HG02840 (cell line): ENCODE measurements at regions not wholly inside any gene's neighbourhood (a gene's known extent, or its start where the extent isn't known, plus 50 kb on each side); places are given as distances from the start of the nearest gene placed in this dataset.

ENCODE experiments used
- ATAC-seq: cut with Tn5 transposase; IDR thresholded peaks from one replicate; pipeline ENCODE4 v1.9.1; 2021; ENCODE audit warnings: mild to moderate bottlenecking, moderate library complexity, moderate number of reproducible peaks; ENCODE audit not compliant: unreplicated experiment, low FRiP score

DNA sequence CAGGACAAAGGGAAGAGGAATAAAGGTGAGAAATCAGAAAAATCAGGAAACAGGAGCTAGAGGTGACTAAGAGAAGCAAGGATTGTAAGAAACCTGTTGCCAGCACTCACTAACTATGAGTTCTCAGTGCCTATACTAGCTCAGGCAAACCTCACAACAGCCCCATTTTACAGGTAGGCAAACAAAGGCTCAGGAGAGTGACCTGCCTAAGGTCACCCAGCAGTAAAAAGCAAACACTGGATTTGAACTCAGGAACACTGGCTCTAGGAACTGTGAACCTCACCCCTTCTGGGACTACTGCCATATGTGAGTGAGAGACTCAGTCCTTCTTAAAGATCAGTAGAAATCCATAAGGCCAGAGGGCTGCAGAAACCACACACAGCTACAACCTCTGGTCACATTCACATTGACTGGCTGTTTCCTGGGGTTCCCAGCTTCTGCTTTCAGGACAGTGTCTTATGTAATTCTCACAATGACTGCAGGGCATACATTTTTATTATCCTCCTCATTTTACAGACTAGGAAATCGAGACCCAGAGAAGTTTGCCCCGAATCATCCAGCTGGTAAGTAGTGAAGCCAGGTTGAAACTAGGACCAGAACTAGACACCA lies 80.7 kb upstream of the MAFB start:
- ATAC-seq: no peak

DNA sequence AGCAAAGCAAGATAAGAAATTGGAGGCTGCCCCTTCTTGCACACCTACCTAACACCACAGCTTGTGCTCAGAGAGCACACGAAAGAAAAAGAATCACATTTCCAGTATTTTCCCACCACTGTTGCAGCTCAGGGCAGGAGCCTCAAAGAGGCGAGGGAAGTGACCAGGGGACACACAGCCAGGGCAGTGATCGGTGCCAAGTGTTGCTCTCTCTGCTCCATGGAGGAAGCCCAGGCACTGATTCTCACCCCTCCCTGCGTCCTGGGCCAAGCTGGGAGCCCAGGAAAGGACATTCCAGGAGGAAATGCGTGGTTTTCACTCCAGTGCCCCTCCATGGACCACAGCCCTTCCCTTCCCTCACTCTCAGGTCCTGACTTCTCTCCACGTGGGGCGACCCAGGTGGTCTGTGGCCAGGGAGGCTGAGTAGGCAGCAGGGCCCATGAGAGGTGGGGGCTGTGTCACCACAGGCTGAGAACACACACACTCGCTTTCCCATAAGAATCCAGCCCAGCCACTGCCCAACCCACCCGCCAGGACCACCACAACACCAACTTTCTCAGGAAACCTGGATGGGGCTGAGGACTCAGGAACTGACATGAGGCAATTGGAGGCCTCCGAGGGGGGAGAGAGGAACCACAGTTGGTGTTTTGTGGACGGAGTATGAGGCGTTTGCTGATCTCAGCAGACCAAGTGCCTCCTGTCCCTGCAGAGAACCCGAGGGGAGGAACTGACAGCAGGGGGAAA lies 81.7 kb upstream of the MAFB start:
- no peak for ATAC-seq

DNA sequence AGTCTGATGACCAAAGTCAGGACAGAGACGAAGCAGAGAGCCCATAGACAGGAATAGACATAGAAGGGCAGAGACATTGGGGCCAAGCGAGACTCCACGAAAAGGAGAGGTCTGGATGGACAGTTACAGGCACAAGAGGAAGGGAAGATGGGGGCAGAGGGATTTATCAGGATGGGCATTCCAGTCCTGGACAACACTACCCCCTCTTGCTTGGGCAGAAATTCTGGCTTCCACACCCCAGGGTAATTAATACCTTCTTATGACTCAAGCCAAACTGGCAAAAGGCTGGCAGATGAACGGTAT lies 82.2 kb upstream of the MAFB start:
- ATAC-seq: no peak

DNA sequence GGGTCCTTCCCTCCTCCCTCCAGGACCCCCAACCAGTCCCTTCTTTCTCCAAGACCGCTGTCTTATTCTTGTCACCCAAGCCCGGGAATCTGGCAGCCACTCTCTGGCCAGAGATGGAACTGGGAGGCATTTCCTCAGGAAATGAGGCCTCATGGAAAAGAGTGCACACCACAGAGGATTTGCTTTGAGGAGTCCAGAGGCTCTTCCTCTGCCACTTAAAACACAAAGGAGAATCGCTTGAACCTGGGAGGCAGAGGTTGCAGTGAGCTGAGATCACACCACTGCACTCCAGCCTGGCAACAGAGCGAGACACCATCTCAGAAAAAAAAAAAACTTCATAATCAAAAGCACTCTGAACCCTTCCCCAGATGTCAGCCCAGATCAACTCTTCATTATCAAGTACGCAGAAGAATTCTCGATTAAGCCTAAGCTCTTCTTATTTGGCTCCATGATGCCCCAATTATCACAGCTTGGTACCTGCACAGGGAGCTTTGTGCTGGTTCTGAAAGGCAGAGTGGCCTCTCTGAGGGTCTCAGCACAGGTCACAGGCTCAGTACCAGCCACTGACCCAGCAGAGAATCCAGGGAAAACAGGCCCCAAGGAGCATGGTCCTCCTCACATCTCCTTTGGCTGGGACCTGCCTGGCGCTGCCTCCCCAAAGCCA lies 82.9 kb upstream of the MAFB start:
- no peak for ATAC-seq

DNA sequence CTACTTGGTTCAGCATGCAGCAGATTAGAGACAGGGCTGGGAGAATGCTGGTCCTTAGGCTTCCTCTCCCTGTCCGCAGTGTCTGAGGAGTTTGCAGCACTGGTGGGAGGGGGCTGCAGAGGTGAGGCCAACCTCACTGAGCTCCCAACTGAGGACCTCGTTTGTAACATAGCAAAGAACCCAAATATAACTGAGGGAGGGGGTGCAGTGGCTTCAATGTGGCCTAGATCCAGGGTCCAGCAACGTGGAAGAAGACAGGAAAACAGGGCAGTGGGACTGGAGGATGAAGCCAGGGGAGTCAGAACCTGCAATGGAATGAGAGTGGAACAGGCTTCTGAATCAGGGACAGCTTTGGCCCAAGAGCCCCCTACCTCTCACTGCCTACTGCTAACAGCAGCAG lies 84.3 kb upstream of the MAFB start:
- no peak for ATAC-seq

DNA sequence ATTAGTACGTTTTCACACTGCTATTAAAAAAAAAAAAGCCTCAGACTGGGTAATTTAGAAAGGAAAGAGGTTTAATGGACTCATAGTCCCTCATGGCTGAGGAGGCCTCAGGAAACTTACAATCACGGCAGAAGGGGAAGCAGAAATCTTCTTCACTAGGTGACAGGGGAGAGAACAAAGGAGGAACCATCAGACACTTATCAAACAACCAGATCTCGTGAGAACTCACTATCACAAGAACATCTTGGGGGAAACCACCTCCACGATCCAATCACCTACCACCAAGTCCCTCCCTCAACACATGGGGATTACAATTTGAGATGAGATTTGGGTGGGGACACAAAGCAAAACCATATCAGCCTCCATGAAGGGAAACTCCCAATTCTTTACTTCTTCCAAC lies 85.2 kb upstream of the MAFB start:
- no peak for ATAC-seq

DNA sequence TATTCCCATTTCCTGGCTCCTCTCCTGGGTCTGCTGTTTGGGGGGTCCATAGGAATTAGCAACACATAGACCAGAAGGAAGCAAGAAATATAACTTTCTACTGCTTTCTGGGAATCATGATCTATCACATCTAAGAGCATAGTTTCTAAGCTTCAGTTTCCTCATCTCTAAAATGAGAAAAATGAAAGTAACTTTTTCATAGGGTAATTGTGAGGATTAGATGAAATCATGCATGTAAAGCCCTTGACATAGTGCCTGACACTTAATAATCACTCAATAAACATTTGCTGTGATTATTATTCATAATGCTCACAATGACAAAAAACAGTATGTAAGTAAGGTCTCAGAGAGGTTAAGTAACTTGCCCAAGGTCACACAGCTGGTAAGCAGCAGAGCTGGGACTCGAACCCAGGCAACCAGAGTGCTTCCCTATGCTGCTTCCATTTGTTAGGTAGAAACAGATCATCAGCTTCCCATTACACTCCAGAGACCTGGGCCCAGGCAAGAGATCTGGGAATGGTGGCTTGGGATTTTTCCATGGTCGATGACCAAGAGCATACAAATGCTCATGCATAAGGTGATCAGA lies 86.6 kb upstream of the MAFB start:
- ATAC-seq: no peak

DNA sequence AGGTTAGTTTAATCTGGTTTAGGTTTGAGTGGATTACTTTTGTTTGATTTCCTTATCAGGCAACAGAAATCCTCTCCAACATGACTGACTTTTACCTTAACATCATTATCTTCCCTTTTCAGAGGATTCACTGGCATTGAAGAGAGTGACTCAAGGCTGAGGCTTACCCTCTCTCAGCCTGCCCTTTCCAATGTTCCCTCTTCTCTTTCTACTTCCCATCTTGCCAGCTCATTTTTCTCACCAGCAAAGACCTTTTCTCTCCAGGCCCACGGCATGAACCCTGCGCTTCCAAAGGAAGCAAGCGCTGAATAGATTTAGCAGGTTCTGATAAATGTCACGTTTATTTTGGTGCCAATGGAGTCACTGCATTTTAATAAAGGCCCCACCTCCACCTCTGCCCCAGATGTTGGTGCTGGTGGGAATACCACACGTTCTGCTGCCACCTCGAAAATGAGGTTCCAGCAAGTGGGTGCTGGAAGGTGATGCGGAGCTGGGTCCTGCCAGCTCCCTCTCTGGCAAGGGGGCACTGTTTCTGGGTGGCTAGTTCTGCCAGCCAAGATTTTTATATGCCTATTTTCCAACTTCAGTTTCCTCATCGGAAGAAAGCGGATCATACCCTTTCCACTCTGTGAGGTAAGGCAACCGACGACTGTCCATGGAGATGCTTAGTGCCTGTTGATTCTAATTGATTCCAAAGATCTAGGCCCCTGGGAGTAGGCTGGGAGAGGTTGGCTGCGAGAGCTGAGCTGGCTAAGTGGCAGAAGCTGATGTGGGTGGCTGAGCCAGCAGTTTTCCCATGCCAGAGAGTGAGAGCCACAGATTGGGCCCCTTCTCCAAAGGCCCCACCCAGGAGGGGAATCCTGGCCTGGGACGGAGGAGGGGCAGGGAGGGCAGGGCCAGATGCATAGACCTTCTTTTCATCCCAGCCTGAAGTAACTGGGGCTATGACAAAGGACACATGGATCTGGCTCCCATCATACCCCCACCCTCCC lies 87.7 kb upstream of the MAFB start:
- no peak for ATAC-seq

DNA sequence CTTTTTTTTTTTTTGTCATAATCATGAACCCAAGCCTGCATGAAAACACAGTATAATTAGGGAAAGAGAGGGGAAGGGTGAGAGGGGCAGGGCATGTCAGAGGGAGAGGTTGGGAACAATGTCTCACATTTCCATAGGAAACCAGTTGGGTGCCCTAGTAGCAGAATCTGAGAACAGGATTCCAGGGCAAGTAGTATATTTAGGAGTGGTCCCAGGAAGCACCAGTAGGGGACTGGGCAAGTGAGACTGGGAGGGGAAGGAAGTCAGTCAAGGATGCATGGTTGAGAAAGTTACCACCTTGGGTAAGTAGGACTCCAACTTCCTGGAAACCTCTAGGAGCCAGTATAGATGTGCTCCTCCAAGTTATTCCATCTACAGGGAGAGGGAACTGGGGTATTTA lies 88.6 kb upstream of the MAFB start:
- no peak for ATAC-seq

DNA sequence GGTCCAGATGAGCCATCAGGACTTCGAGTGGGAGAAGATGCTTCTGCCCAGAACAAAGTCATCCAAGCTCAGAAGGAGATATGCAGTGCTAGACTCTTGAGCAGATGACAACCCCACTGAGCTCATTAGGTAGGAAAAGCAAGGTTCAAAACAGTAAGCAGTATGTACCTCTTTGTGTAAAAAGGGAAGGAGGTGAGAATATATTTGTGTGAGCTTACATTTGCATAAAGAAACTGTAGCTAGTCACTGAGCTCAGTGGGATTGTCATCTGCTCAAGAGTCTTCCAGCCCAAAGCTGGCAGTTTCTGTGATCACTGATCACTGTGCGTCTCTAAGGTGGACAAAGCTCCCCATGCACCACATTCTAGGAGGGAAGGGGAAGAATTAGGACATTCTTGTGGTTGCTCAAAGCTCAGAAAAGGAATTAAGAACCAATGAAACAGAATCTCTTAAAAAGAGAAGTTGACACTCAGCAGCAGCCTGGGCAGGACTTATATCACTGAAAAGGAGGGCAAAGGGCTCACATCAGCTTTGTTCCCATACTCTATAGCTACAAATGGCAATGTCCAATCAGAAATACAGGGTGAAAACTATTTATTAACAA lies 90.0 kb upstream of the MAFB start:
- ATAC-seq: no peak

DNA sequence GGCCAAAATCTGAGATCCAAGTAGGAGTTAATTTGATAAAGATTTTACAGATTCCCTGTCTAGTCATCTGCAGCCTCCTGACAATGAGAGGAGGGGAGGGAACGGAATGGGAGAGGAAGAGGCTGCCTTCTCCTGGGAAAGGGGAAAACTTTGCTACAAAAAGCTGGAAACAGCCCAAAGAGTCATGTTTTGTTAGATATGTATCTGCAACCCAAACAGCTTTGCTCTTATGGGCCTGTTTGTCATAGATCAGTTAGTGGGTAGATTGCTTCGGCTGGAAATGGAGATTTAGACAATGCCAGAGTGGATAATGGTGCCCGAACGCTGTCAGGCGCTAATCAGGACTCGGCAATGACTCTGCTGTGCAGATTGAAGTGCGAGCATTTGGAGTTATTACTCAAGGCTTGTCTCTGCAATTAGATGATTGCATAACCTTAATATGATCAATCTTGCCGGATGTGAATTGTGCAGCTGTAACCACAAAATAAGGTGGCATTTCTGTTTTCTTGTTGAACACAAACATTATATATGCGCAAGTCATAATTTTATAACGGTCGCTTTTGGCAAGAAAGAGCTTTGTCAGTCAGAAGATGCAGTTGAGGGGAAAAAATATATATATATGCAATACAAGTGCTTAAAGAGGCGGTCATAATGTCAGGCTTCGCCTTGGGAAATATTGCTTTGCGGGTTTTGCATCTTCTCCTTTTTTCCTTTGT lies 92.4 kb upstream of the MAFB start:
- ATAC-seq: no peak

DNA sequence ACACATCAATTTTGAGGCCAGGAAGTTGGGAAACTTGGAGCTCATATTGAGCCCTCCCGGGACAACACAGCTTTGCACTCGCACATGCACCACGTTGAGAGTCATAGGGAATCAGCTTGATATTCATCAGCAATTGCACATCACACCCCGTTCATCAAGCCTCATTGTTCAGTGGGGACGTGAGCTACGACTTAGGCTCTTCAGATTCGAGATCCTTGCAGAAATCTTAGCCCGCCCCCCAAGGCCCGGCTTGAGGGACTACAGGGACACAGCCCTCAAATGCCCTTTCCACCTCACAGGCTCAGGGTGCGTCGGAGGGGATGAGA lies 93.0 kb upstream of the MAFB start:
- no peak for ATAC-seq

DNA sequence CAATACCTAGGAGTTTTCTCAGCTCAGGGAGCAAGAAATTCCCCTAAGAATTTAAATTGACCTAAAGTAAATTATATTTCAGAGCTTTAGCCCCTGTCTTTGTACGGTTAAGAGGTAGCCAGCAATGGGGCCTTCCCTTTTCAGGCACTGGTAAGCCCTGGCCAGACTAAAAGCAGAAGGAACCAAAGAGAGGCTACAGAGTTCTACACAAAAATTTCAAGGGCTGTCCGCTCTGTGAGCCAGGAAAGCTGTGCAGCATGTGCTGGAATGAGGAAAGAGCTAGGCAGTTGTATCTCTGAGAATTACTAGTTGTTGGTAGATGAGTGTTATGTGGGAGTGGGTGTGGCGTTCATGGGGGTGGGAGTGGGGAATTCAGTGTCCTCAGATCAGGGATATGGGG lies 96.3 kb upstream of the MAFB start:
- ATAC-seq: no peak

DNA sequence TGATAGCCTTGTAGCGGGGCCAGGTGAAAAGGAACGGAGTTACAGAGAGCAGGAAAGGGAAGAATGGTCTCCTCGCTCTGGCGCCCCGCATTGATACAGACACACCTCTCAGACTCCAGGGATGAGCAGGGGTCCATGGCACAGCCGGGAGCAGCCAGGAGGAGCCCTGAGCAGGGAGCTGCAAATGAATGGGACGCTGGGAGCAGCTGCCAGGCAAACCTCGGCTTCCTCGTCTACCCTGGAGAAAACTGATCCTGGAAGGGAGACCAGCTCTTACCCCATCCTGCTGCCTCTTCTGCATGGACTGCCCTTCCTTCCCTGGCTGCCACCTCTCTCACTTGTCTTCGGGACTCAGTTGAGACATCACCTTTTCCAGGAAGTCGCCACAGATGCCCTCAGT lies 97.3 kb upstream of the MAFB start:
- ATAC-seq: no peak

DNA sequence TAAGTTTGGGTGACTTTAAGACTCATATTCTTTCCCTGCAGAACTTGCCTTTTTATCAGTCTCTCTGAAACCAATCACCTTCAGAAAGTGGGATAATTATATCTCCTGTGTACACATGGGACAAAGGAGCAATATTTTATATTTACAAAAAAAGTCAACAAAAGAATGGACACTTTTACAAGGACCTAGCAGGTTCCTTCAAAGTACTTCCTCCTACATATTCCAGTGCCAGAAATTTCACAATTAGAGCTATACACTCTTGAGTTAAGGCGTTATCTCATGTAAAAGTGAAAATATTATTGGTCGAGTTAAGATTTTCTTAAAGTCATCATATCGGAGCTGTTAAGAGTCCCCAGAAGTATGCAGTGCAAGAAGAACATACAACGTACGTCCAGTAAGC lies 98.9 kb upstream of the MAFB start:
- no peak for ATAC-seq

DNA sequence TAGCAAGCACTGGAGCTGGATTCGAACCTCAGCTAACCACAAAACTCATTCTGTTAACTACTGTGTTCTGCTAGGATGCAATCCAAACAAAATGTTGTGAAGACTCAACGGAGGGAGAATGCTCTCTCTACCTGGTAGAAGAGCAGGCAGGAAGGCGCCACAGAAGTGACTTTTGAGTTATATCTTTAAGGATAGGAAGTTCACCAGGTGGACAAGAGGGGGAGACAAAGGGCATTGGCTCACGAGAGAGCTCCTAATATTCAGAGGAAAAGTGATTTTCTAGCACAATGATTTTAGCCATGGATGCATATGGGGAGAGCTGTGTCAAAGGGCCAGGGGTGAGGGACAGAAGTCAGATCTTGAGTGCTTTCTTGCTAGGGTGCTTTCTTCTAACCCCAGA lies 108.4 kb upstream of the MAFB start:
- ATAC-seq: no peak

DNA sequence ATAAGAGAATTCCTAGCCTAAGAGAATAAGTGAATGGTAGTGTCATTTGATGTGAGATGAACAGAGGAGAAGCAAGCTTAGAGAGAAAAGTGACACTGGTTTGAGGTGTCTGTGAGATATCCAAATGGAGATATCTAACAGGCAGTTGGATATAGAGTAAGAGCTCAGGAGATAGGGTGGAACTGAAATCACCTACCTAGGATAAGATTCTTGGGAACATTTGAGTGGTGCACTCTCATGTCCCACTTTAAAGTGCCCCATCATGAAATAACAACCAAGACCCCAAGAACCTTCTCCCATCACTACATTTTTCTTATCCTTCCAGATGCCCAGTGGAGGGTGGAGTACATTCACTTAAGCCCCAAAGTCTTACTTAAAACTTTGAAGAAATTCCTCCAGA lies 109.0 kb upstream of the MAFB start:
- no peak for ATAC-seq

DNA sequence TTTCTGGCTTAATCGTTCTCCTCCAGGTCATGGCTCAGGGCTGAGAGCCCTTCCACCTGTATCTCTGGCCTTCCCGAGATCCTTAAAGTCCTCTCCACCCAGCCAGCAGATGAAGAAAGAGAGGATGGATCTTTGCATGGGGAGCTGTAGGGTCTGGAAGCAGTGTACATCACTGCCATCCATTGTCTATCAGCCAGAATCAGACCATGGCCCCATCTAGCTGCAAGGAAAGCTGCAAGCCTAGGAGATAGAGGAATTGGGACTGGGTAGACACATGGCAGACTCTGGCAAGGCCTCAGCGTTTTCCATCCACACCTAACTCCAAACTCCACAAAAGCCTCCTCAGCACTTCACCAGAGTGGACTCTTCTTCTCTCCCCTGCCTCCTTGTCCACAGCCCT lies 113.8 kb upstream of the MAFB start:
- no peak for ATAC-seq

DNA sequence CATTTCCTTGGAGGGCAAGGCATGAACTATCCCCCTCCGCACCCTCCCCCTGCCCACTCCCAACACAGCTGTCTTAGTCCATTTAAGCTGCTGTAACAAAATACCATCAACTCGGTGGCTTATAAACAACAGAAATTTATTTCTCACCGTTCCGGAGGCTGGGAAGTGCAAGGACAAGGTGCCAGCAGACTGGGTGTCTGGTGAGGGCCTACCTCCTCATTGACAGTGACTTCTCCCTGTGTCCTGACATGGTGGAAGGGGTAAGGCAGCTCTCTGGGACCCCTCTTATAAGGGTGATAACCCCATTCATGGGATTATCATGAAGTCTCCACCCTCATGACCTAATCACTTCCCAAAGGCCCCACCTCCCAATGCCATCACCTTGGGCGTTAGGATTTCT lies 114.3 kb upstream of the MAFB start:
- ATAC-seq: no peak

DNA sequence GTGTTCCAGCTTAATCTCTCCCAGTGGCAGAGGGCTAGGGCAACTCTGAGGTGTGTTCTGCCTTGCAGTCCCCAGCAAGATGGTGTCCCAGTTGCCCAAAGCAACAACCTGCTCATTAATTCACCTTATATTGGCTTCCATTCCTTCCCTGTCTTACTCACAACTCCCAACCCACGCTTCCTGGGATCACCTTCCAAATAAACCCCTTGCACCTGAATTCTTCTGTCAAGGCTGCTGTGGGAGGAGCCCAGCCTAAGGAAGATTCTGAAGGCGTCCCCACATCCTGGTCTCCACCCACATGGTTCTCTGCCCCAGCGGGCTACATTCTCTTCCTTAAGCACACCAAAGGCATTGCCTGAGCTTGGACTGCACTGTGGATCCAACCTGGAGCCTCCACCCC lies 116.6 kb upstream of the MAFB start:
- ATAC-seq: no peak
